ENCODE measurements at regions not wholly inside any gene's neighbourhood (a gene's known extent, or its start where the extent isn't known, plus 50 kb on each side); places are given as distances from the start of the nearest gene placed in this dataset.

- CTCF ChIA-PET (ENCODE audit: unreplicated experiment): no interaction called here
- Histone ChIP-seq H3K36me3 (ENCODE audit: insufficient read depth, low read length) (no peaks in the 10 kb centered on the region), H2AFZ (ENCODE audit: low read length) (no peak overlapping the region), H3K9me2 (ENCODE audit: insufficient read depth, low read length) (no peaks in the 10 kb centered on the region), H3K4me1 (ENCODE audit: insufficient read depth, low read length, poor library complexity, severe bottlenecking) (no peaks in the 10 kb centered on the region), H3K4me2 (ENCODE audit: low read length) (no peak overlapping the region), H3K9me3 (ENCODE audit: low read length) (no peaks in the 10 kb centered on the region), H3K27ac (ENCODE audit: low read depth, low read length, poor library complexity, severe bottlenecking) (no peak overlapping the region), H3K79me2 (ENCODE audit: insufficient read depth, low read depth, low read length) (no peaks in the 10 kb centered on the region), H3K4me3 (ENCODE audit: low read depth, low read length, poor library complexity, severe bottlenecking) (no peak overlapping the region), H4K20me1 (ENCODE audit: insufficient read depth, low read length) (no peaks in the 10 kb centered on the region)
- POLR2A ChIA-PET: no interaction called here
- no TSS peak for BruUV-seq (replicated peaks)
- intact Hi-C loops (cut with micrococcal nuclease; ENCODE audit: unreplicated experiment): no loop called here
- no peak for DNase-seq (ENCODE audit: low spot score)
- TF ChIP-seq CTCF (conservative IDR thresholded peaks at IDR 0.05; ENCODE audit: low read length) (no peak), EZH2phosphoT487 (IDR thresholded peaks at IDR 0.05; ENCODE audit: borderline replicate concordance, low read depth, low read length) (no peak)
Measured at GRCh38 chr13:26456650-26457049, 100.8 kb upstream of the WASF3 start.

- CTCF ChIA-PET (ENCODE audit: unreplicated experiment): no interaction called here
- Histone ChIP-seq H3K4me3 (ENCODE audit: low read depth, low read length, poor library complexity, severe bottlenecking) (no peak overlapping the region), H3K4me2 (ENCODE audit: low read length) (no peak overlapping the region), H3K9me3 (ENCODE audit: low read length) (no peaks in the 10 kb centered on the region), H3K9me2 (ENCODE audit: insufficient read depth, low read length) (no peaks in the 10 kb centered on the region), H2AFZ (ENCODE audit: low read length) (no peak overlapping the region), H3K79me2 (ENCODE audit: insufficient read depth, low read depth, low read length) (no peaks in the 10 kb centered on the region), H3K4me1 (ENCODE audit: insufficient read depth, low read length, poor library complexity, severe bottlenecking) (no peaks in the 10 kb centered on the region), H4K20me1 (ENCODE audit: insufficient read depth, low read length) (no peaks in the 10 kb centered on the region), H3K27ac (ENCODE audit: low read depth, low read length, poor library complexity, severe bottlenecking) (no peak overlapping the region), H3K36me3 (ENCODE audit: insufficient read depth, low read length) (no peaks in the 10 kb centered on the region)
- BruUV-seq (replicated peaks): no TSS peak
- POLR2A ChIA-PET: no interaction called here
- no peak for DNase-seq (ENCODE audit: low spot score)
- intact Hi-C loops (cut with micrococcal nuclease; ENCODE audit: unreplicated experiment): no loop called here
- TF ChIP-seq EZH2phosphoT487 (IDR thresholded peaks at IDR 0.05; ENCODE audit: borderline replicate concordance, low read depth, low read length) (no peak), CTCF (conservative IDR thresholded peaks at IDR 0.05; ENCODE audit: low read length) (no peak)
Measured at GRCh38 chr13:26457212-26457611, 100.3 kb upstream of the WASF3 start.

DNA sequence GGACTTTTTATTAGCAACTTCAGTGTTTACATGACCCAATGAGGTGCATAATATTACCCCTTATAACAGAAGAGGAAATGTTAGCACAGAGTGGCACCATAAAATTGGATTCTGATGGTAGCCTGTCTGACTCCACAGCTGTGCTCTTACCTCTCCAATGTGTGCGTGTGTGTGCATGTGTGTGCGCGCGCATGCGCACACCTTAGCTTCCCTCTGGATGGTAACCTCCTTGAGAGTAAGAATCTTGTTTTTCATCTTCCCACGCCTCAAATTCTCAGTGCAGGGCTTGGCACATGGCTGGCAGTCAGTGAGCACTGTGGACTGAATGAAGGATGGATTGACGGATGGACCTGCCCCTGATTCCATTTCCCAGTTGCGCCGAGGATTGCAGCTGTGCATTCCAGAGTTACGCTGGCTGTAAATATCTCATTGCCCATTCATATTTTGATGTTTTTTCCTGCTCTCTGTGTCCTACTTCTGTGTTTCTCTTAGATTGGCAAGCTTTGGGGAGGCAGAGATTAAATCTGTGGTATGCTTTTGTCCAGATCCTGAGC is 99.2 kb upstream of the WASF3 start:
- Histone ChIP-seq H3K4me2 (ENCODE audit: low read length) (no peak overlapping the region), H3K4me3 (ENCODE audit: low read depth, low read length, poor library complexity, severe bottlenecking) (no peak overlapping the region), H3K36me3 (ENCODE audit: insufficient read depth, low read length) (no peaks in the 10 kb centered on the region), H3K9me3 (ENCODE audit: low read length) (no peaks in the 10 kb centered on the region), H3K79me2 (ENCODE audit: insufficient read depth, low read depth, low read length) (no peaks in the 10 kb centered on the region), H2AFZ (ENCODE audit: low read length) (no peak overlapping the region), H3K27ac (ENCODE audit: low read depth, low read length, poor library complexity, severe bottlenecking) (no peak overlapping the region), H4K20me1 (ENCODE audit: insufficient read depth, low read length) (no peaks in the 10 kb centered on the region), H3K4me1 (ENCODE audit: insufficient read depth, low read length, poor library complexity, severe bottlenecking) (no peaks in the 10 kb centered on the region), H3K9me2 (ENCODE audit: insufficient read depth, low read length) (no peaks in the 10 kb centered on the region)
- no TSS peak for BruUV-seq (replicated peaks)
- POLR2A ChIA-PET: no interaction called here
- intact Hi-C loops (cut with micrococcal nuclease; ENCODE audit: unreplicated experiment): no loop called here
- CTCF ChIA-PET (ENCODE audit: unreplicated experiment): no interaction called here
- TF ChIP-seq CTCF (conservative IDR thresholded peaks at IDR 0.05; ENCODE audit: low read length): no peak
- TF ChIP-seq EZH2phosphoT487 (IDR thresholded peaks at IDR 0.05; ENCODE audit: borderline replicate concordance, low read depth, low read length): no peak
- no peak for DNase-seq (ENCODE audit: low spot score)

Data from OCI-LY7 (cell line).